H1 (cell line): ENCODE measurements at regions not wholly inside any gene's neighbourhood (a gene's known extent, or its start where the extent isn't known, plus 50 kb on each side); places are given as distances from the start of the nearest gene placed in this dataset.

Experiments used
- EP300 ChIP-seq, 2 experiments: IDR thresholded peaks; 1 replicate in 1 of 2; 2 replicates in 1 of 2; pipeline ENCODE4 v1.6.1; 2011 to 2012; ENCODE audit warnings: low read depth in 2 of 2, low read length in 2 of 2, mild to moderate bottlenecking in 2 of 2, borderline replicate concordance in 1 of 2, inconsistent platforms in 1 of 2, moderate library complexity in 1 of 2
- FOSL1 ChIP-seq: IDR thresholded peaks from 2 replicates; pipeline ENCODE4 v1.6.1; 2011; ENCODE audit warnings: mild to moderate bottlenecking, low read depth, low read length, moderate library complexity; ENCODE audit not compliant: insufficient read depth
- POLR2A ChIP-seq, 2 experiments: IDR thresholded peaks; 1 replicate in 1 of 2; 2 replicates in 1 of 2; pipeline ENCODE4 v1.6.1; 2011; ENCODE audit warnings: low read depth in 2 of 2, low read length in 2 of 2, mild to moderate bottlenecking in 2 of 2; ENCODE audit errors: control extremely low read depth in 1 of 2
- POU5F1 ChIP-seq: IDR thresholded peaks from 2 replicates; pipeline ENCODE4 v1.6.1; 2011; ENCODE audit warnings: low read depth, mild to moderate bottlenecking, low read length, moderate library complexity
- RXRA ChIP-seq: IDR thresholded peaks from 2 replicates; pipeline ENCODE4 v1.6.1; 2011; ENCODE audit warnings: low read depth, mild to moderate bottlenecking, low read length, moderate library complexity; ENCODE audit not compliant: insufficient read depth
- SRF ChIP-seq: IDR thresholded peaks from 2 replicates; pipeline ENCODE4 v1.6.1; 2011; ENCODE audit warnings: mild to moderate bottlenecking, low read depth, low read length, moderate library complexity
- TAF1 ChIP-seq: IDR thresholded peaks from 2 replicates; pipeline ENCODE4 v1.6.1; 2011; ENCODE audit warnings: mild to moderate bottlenecking, low read depth, low read length
- TEAD4 ChIP-seq: IDR thresholded peaks from 2 replicates; pipeline ENCODE4 v1.6.1; 2012; ENCODE audit warnings: low read depth, low read length, inconsistent platforms, mixed read lengths
- TF ChIP-seq, protein P1 (sequence below), 3 experiments: IDR thresholded peaks; 1 replicate in 2 of 3; 2 replicates in 1 of 3; pipeline versions ENCODE4 v1.5.1 to v1.6.1; 2011; ENCODE audit warnings: low read length in 3 of 3, mild to moderate bottlenecking in 3 of 3, inconsistent platforms in 2 of 3, low read depth in 1 of 3, moderate library complexity in 1 of 3; ENCODE audit not compliant: insufficient read depth in 1 of 3; ENCODE audit errors: control extremely low read depth in 1 of 3

- TF ChIP-seq SRF (no peak), TEAD4 (no peak), POU5F1 (no peak), TAF1 (no peak), POLR2A (IDR thresholded peaks at IDR 0.05; ENCODE audit: control extremely low read depth in 1 of 2, low read depth in 2 of 2, low read length in 2 of 2) (no peak), FOSL1 (no peak), EP300 (IDR thresholded peaks at IDR 0.05; ENCODE audit: borderline replicate concordance in 1 of 2, low read depth in 2 of 2, low read length in 2 of 2) (no peak), RXRA (no peak)
- TF ChIP-seq, protein P1, sequence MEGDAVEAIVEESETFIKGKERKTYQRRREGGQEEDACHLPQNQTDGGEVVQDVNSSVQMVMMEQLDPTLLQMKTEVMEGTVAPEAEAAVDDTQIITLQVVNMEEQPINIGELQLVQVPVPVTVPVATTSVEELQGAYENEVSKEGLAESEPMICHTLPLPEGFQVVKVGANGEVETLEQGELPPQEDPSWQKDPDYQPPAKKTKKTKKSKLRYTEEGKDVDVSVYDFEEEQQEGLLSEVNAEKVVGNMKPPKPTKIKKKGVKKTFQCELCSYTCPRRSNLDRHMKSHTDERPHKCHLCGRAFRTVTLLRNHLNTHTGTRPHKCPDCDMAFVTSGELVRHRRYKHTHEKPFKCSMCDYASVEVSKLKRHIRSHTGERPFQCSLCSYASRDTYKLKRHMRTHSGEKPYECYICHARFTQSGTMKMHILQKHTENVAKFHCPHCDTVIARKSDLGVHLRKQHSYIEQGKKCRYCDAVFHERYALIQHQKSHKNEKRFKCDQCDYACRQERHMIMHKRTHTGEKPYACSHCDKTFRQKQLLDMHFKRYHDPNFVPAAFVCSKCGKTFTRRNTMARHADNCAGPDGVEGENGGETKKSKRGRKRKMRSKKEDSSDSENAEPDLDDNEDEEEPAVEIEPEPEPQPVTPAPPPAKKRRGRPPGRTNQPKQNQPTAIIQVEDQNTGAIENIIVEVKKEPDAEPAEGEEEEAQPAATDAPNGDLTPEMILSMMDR (IDR thresholded peaks at IDR 0.05; ENCODE audit: control extremely low read depth in 1 of 3, insufficient read depth in 1 of 3, low read depth in 1 of 3, low read length in 3 of 3) = no peak
Observed at GRCh38 chr3:168570404-168571155, 474.9 kb upstream of the GOLIM4 start.
